ENCODE measurements at regions not wholly inside any gene's neighbourhood (a gene's known extent, or its start where the extent isn't known, plus 50 kb on each side); places are given as distances from the start of the nearest gene placed in this dataset.
"Not testable (repeated sequence)": the region's sequence is repeated elsewhere in the genome, so short reads cannot be mapped to it uniquely, and the experiment has no call there.

DNA sequence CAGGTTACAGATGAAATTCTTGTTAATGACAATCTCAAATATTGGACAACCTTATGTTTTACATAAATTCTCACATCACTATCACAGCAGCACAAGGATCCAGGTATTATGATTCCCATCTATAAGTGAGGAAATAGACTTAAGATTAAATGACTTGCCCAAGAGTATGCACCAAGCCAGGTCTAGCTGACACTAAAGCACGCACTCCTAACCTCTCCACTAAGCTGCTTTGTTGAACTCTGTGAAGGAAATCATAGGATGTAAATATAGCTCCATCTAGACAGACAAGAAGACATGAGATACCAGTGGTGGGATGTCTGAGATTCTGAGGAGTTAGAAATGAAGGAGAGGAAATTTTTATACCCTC is 87.9 kb downstream of the PHLDA1 start:
- DNase-seq = no peak

DNA sequence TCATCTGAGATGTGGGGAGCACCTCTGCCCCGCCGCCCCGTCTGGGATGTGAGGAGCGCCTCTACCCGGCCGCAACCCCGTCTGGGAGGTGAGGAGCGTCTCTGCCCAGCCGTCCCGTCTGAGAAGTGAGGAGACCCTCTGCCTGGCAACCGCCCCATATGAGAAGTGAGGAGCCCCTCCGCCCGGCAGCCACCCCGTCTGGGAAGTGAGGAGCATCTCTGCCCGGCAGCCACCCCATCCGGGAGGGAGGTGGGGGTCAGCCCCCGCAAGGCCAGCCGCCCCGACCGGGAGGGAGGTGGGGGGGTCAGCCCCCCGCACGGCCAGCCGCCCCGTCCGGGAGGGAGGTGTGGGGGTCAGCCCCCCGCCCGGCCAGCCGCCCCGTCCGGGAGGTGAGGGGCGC is 89.9 kb downstream of the PHLDA1 start:
- DNase-seq = not testable (repeated sequence)

DNA sequence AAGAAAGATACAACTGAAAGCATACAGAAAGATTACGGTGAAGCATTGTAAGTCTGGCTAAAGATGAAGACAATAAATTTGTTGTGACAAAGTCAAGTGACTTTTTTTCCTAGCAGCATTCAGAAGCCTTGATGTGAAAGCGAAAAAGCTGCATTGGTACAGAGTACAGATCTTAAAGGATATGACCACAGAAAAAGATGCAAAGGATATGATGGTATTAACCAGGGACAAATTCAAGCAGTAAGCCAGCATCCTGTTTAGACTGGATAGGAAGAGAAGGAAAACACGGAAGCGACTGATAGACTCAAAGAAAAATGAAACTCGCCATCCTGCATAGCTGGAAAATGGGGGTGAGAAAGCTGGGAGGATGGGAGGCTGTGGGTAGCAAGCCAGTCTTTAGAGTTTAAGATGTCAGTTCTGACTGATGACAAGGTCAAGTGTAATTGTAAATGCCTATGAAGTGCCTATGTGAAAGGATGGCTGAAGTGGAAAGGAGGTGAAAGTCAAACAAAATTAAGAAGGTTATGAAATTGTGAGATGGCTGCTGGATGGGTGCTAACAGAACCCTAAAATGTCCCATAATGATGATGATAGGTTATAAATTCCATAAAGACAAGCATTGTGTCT is 92.4 kb downstream of the PHLDA1 start:
- no peak for DNase-seq

DNA sequence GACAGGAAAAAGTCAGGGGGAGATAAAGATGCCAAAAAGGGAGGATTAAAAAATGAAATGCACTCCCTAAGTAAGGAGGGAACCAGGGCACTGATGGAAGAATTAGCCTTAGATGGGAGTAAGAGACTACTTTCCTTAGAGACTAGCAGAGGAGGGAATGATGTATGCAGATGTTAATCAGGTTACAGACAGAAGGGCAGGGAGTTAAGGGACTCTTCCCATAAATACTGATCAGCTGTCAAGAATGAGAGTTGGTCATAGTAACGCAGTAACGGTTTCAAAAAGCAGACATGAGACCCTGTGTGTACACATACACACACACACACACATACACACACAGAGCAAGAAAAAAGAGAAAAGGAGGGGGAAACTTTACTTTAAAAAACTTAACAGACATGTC is 93.4 kb downstream of the PHLDA1 start:
- no peak for DNase-seq

DNA sequence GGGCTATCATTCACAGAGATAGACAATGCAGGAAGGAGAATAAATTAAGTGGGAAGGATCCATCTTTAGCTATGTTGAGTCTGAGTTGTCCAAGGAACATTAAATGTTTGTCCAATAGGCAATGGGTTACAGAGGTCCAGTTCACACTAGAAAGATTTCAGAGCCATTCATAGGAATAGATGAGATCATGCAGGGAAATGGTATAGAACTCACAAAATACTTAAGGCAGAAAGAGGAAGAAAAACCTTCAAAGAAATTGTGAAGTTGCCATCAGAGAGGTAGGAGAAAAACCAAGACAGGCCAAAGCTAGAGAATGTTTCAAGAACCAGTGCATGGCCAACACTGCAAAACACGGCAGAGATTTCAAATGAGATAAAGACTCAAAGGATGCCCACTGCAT is 94.1 kb downstream of the PHLDA1 start:
- DNase-seq = no peak

DNA sequence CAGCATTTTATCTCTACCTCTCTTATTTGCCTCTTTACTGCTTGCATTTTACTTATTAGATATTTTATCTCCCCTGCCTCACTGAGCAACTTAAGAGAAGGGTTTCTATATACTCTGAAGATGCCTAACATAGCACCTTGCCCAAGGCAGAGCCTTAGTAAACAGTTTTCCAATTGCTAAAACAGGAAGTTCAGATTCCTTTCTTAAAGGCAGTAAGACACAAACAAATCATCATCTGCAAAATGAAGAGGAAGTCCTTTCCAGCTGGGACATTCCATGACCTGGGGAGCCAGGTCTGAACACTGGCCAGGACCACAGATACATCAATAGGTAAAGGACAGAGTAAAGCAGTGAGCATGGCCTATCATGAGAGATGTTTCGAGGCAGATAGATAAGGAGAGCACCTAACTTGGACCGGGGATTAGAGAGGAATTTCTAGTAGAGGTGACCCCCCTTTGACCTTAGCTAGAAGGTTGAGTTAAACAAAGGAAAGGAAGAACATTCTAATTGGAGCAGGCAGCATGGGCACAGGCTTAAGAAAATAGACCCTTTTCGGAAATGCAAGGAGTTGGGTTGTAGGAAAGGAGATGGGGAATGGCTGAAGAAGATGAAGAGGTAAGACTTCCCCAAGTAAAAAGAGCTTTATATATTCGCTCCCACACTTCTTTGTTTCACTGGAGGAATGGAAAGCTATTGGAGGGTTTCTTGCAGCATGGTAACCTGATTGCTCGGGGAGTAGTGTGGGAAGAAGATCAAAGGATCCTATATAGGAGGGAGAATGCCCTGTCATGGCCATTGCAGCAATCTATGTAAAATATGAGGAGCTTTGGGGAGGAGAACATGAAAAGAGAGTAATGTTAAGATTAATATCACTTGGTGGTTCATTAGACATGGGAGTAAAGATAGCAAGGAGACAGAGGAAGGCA is 94.8 kb downstream of the PHLDA1 start:
- no peak for DNase-seq

DNA sequence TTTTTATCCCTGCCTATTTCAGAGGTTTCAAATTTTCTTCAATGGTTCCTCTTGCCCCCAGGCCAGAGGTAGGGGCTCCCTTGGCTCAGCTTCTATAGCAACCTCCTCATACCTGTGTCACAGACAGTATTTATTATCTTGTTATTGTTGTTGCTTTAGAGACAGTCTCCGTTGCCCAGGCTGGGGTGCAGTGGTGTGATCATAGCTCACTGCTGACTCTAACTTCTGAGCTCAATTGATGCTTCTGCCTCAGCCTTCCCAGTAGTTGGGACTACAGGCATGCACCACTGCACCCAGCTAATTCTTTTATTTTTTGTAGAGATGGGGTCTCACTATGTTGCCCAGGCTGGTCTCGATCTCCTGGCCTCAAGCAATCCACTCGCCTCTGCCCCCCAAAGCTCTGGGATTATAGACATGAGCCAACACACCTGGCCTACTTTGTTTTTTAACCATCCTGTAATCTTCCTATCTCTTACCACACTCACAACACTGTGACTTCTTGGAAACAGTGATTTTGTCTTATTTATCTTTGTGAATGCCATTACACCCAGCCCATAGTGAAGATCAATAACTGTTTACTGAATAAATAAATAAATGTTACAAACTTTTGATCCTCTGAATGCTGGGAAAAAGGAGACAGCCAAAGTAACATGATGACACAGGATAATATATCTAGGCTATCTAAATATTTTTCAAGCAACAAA is 95.9 kb downstream of the PHLDA1 start:
- DNase-seq = no peak

DNA sequence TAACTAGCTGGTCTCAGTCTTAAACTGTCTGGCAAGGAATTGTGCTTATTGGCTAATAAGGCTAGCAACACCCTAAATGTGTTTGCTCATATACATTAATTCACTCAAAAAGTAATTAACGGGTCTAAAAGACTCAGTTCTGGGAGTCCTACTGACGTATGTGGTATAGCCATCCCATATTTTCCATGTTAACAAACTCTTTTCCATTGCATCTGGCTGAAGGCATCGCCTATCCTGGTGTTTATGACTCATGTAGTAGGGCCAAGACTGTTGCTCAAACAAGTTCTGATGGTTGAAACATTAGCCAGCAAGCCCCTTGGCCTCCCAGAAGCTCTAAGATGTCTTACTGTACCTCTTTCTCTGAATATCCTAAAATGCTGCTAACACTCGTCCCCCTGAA is 98.5 kb downstream of the PHLDA1 start:
- DNase-seq = no peak

DNA sequence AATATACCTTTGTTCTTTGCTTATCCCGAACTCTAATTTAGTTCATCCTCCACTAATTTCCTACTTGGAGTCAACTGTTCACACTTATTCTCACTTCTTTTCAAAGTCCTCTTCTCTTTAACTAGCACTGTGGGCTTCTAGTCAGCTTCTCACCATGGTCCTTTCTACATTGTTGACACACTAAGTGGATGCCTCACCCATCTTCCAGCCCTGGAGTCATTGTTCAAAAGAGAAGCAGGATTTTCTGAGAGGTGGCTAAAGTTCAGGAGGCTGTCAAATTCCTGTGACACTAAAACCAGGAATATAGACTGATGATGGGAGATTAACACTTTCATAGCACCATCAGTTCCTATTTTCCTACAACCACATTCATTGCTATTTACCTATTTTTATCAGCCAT is 99.3 kb downstream of the PHLDA1 start:
- DNase-seq = no peak

DNA sequence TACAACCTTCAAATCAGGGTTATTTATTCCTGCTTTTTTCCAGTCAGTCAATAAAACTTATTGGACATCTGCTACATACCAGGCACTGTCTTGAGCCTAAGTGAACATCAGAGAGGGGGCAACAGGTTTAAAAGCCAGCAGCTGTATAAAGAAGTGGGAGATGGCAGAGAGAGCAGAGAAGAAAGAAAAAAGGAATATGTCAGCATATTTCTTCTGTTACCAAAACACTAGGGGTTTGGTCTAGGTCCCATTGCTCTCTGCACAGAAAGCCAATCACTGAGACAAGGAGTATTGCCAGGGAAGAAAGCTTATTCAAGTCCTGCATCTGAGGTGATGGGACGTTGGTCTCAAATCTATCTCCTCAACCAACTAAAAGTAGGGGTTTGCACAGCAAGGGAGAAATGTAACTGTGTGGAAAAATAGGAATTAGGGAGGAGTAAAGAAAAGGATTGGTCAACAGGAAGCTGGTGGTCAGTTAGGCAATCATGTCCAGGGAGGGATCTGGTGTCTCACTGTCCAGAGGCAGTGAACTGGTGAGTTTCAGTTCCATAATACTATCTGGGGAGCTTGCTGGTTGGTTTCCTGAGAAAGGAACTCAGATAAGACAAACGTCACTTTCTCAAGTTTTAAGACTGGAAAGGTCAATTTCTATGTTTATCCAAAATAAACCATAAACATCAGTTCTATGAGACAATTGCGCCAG is 107.5 kb downstream of the PHLDA1 start:
- DNase-seq = no peak

DNA sequence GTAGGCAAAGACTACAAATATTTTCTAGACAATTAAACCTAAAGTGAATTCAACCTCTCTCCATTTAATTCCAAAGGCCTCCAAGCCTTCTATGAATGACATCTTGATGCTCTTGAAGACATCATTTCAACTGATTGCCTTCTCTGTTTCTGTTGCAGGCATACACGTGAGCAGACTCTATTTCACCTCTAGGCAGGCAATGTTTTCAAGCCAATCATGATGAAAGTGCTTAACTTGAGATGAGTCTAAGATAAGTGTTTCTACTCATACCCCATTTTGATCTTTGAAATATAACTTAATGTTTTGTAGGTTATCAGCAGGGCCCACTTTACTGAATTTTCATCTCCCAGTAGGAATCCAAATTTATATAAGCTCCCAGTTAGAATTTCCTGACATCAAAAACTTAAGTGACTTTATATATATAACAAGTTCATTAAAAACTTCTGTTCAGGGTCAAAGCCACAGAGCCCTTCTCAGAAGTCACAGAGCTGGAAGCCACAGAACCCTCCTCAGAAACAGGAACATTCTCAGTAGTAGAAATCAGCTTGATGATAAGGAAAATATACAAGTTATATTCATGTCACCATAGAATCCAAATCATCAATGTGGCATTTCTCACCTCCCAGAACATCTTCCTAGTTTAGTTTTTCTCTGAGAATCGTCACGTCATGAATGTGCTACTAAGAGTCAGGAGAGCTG is 108.5 kb downstream of the PHLDA1 start:
- no peak for DNase-seq

DNA sequence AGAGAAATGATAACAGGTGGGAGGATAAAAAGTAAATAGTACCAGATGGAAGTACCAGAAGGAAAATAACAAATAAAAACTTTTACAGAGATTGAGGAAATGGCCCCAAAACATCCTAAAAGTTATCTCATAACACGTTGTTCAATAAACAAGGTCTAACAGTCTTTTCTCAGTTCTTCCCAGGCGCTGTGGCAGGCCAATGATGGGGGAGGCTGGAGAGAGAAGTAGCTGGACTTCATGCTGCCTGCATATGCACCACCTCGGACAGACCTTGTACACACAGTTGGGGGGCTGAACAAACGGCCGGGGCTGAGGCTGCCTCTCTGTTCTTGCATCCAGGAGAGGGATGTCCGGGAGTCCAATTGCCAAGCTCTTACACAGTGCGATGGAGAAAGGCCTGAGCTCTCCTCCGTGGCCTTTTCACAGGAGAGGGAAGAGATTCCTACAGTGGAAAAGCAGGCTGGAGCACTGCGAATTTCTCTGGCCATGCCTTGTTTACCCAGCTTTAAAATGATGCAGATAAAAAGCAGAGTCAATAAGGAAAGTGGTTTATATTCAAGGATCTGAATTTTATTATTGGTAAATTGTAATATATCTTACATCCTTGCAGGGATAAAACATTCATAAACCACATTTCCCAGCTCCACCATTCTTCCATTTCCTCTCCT is 109.8 kb downstream of the PHLDA1 start:
- DNase-seq = peak; percentile 21

DNA sequence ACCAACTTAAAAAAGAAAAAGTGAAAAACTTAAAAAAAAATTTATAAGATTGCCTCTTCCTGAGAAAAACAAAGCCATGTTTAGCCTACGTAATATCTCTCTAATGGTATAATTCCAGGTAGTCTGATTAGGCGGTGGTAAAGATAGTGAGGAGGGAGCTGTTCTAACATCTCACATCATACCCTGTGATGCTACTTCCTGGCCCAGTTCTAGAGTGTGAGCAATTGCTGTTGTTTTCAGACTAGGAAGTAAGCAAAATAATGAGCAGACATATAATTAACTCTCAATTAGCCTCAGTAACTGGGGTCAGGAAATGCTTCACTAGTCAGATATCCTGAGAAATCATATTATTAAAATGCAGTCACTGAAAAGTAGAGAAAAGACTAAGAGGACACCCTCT is 113.9 kb downstream of the PHLDA1 start:
- peak; percentile 15 for DNase-seq

DNA sequence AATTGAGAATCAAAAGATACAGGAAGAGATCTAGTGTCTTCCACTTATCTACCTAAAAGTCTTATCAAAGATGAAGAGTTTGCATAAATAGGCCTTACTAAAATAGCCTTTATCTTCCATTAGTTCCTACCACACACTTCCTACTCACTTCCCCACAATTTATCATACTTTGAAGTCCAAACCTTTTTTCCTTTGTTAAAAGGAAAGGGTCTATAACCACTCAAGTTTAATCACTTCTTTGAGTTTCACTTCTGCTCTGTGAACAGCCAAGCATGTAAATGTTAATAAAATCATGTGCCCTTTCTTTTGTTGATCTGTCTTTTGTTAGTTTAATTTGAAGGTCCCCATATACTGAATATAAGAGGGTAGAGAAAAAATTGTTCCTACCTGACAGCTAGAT is 114.5 kb downstream of the PHLDA1 start:
- DNase-seq = no peak

DNA sequence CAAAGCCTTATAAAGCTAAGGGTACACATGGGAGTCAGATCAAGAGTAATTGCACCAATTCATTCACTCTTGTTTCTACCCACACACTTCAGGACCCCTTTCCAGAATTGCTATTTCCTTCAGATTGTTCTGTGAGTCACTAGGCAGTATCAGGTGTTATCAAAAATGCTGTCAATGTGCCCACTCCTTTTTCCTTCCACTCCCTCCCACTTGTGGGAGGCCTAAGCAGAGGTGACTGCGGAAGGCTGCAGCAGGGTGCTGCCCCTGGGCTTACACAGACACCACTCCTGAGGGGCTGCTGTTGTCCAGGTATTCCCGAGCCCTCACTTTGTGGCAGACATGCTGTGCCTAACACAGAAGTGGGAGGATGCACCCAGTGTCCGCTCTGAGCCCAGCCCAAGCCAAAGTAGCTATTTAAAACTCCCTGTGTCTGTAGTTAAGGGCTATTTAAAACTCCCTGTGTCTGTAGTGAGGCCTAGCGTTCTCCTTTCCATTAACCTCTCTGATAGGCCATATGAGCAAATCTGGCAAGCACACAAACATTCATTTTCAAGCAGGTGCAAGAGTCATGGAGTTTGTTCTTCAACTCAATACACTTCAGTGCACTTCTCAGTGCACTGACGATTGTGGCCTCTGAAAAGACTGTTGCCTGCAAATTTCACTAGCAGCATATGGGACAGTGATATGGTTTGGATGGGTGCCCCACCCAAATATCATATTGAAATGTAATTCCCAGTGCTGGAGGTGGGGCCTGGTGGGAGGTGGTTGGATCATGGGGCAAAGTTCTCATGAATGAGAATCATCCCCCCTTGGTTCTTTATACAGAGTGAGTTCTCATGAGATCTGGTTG is 117.8 kb downstream of the PHLDA1 start:
- DNase-seq = no peak

DNA sequence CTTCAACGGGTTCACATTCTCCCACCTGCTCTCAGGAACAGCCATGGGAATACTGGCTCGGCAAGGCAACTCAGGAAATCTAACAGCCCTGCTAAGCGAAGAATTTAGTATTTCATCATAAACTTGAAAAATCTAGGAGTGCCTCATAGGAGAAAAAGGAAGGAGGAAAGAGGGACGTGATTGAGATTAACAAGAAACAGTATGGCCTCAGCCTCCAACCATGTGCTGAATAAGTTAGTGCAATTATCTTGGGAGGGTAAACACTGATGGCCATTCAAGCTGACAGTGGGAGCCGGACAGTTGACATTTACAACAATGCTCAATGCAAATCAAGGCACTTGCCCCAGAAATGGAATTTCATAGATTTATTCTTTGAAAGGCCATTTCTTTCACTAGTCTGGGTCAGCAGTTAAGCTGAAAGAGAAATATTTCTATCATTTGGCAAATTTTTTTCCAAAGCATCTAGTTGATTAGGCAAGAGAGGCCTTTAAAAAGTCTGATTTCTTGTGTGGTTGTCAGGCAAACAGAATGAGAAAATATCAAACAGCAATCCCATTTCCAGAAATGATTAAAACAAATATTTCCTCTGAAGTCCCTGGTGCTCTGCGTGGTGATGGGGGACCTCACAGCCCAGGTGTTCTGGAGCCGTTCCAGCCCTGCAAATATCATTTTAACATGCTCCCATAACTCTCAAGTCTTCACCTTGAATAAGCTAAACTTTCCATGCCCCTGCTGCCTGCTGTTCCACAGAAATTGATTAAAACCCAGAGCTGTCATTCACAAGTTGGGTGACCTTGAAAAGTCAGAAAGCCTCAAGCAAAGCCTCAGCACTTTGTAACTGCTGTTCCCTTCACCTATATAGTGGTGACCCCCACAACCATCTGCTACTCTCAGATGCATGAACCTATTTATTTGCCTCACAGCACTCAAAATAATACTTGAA is 121.6 kb downstream of the PHLDA1 start:
- peak; percentile 93 for DNase-seq

DNA sequence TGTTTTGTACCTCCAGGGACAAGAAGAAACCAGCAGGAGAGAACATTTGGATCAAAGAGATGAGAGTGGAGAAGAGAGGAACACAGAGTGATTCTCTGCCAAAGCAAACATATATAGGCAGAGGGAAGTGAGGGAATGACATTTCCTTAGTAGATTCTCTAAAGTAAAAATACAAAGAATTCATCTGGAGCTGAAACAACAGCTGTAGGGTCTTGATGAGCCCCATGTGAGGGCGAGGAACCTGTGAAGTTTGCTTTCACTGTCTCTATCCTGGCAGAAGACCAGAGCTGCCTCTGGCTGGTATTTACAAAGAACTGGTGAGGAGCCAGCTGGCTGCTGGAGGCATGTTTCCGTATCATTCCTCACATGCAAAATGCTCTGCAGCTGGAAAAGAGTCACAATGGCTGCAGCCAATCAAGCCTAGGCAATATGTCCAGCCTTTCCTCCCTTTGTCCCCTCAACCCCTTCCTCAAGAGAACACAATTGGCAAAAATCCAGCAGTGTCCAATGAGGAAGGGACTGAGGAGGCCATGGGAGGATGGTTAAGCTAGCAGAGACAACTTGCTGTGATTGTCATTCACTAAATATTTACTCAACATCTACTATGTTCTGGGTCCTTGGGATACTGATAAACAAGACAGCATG is 122.5 kb downstream of the PHLDA1 start:
- DNase-seq = peak; percentile 94

DNA sequence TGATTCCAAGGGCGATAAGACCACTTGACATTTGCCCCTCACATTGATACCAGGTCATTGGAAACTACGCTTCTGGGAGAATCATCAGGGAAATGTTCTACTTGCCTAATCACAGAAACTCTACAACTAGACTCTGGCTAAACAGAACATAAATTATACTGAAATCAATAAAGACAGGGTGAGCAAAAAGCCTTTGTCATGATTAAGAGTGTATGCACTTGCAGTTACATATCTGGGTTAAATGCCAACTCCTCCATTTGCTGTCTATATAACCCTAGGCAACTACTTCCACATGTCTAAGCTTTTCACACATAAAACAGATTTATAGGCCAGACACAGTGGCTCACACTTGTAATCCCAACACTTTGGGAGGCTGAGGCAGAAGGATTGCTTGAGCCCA is 125.7 kb downstream of the PHLDA1 start:
- DNase-seq = no peak

DNA sequence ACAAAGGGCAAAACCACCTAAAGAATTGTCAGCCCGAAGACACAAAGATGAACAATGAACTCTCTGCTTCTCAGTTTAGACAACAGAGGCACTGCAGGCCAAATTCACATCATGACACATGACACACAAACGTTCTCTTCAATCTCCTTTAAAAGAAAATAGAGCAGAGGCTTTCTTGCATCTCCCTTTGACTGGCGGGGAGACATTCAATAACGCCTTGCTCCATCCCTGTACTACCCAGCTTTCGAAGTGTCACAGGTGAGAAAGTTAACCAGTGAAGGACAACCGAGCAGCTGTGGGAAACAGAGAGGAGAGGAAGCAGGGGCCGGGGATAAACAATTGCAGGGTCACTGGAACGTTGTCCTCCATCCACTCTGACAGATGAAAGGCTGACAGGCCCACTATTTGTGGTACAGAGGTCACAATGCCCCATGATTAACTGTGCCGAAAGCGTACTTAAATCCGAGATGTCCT is 130.8 kb downstream of the PHLDA1 start:
- DNase-seq = peak; percentile 51

All from NCI-H146 (cell line).